Loucy (cell line): ENCODE measurements at regions not wholly inside any gene's neighbourhood (a gene's known extent, or its start where the extent isn't known, plus 50 kb on each side); places are given as distances from the start of the nearest gene placed in this dataset.

Experiments
- CTCF ChIP-seq: fragments of 200-600 bp; sonication (generic); conservative IDR thresholded peaks from 2 replicates; pipeline ENCODE4 v1.5.1; 2014; ENCODE audit warnings: mild to moderate bottlenecking, antibody characterized with exemption, low read length
- EZH2phosphoT487 ChIP-seq: fragments of 200-600 bp; IDR thresholded peaks from 2 replicates; pipeline ENCODE4 v1.6.1; 2018; ENCODE audit warnings: antibody characterized with exemption, mild to moderate bottlenecking, moderate library complexity, borderline replicate concordance

GRCh38 chr1:228818296-228818695 is 83.0 kb downstream of the RHOU start:
- TF ChIP-seq CTCF (no peak), EZH2phosphoT487 (no peak)
